ENCODE measurements at regions not wholly inside any gene's neighbourhood (a gene's known extent, or its start where the extent isn't known, plus 50 kb on each side); places are given as distances from the start of the nearest gene placed in this dataset.

GRCh38 chr1:157249739-157250138 lies 111.5 kb upstream of the ETV3 start:
- no peak for TF ChIP-seq CTCF (IDR thresholded peaks at IDR 0.05)
- no peak for TF ChIP-seq REST (IDR thresholded peaks at IDR 0.05; ENCODE audit: insufficient read depth in 1 of 2, low read depth in 2 of 2, low read length in 1 of 2)
- TF ChIP-seq POLR2AphosphoS5 (IDR thresholded peaks at IDR 0.05; ENCODE audit: low read depth, low read length), result no peak
